CD4-positive, alpha-beta T cell treated with Interferon gamma for 1 hour (primary cell): ENCODE measurements at regions not wholly inside any gene's neighbourhood (a gene's known extent, or its start where the extent isn't known, plus 50 kb on each side); places are given as distances from the start of the nearest gene placed in this dataset.

Experiments
- DNase-seq: peaks from one replicate; pipeline ENCODE4 v3.0.0-alpha.2; 2020

DNA sequence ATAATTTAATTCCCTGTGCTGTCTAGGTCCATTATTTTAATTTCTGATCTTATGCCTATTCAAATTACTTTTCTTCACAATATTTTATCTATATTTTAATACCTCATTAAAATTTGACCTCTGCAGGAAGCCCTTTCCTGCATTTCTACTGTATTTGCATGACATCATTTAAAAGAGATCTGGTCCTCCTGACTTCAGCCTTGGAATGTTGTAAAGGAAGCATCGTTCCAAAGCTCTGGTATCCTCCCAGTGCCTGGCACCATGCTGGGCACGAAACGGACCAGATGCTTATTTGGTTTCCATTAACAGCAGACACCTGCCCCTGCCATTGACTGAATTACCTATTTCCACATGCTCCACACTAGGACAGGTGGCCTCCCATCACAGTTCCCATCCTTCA lies 247.5 kb downstream of the KLF6 start:
- DNase-seq, result no peak

DNA sequence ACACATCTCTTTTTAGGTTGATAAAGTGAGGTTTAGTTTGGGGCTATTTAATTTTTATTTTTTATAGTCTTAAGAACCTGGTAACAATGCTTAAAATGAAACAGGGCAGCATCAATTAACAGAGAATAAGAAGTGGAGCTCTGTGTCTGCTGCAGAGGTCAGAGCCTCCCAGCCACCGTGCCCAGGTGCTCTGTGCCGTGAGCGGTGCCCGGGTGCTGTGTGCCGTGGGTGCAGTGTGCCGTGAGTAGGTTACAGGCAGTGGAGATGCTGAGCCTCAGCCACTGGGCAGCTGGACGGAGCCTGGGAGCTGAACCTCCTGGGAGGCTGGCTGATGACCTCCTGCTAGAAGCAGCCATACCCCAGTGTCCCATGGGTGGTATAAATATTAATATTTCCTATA lies 250.0 kb downstream of the KLF6 start:
- no peak for DNase-seq

DNA sequence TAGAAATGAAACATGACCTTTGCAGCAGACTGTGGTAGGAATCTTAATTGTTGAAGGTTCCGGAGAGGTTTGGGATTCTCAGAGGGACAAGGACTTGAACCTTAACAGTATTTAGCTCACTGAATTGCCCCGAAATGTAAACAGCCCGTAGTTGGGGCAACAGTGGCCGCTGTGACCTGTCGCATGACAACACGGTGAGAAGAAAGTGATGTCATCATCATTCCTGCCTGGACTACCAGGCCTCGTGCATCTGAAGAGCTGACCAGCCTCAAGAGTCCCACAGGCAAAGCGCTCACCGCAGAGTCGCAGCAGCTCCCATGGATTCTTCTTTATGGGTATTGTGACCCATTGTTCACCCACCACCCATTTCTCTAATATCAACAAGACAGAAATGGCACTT lies 250.6 kb downstream of the KLF6 start:
- no peak for DNase-seq

DNA sequence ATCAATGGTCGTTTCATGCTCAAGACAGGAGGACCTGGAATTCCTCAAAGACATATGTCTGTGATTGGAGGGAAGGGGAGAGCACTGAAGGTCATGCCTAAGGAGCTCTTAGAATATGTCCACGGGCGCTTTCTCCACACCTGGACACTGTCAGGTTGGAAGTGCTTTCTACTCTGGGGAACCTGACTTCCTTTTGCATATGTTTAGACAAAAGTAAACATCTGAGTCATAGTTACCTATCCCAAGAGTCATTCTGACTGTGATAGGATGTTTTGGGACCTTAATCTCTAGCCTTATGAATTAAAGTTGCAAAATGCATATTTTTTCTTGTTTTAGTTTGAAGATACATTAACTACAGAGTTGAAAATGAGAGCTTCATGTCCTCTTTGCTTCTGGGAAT lies 251.7 kb downstream of the KLF6 start:
- no peak for DNase-seq

DNA sequence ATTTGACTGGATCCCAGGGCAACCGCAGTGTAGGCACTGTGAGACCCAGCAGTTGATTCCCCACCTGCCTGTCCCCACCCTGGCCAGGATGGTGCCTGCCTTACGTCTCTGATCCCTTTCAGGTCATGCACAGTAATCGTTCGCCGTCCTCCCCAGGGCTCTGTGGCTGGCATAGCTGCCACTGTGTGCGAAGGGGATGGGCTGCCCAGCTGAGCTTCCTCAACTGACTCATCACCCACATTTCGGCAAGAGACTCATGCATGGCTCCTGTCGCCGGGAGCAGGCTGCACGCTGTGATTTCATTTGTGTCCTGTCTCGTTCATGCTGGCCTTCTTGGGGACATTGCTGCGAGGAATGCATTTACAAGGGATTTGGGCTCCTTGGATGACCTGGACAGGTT lies 252.4 kb downstream of the KLF6 start:
- DNase-seq, result no peak

DNA sequence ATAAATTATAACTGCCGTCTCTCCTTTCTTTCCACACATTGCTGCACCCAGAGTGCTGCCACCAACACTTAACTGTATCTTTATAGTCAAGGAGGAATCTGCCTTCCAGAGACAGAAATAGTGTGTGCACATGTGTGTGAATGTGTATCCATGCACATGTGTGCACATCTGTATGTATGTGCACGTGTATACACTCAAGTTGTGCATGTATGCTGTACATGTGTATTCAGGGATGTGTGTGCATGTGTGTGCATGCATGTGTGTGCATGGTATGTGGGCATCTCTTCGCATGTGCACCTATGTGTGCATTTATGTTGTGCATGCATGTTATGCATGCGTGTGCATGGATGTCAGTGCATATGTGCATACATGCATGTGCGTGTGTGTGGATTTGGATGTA lies 253.3 kb downstream of the KLF6 start:
- no peak for DNase-seq

DNA sequence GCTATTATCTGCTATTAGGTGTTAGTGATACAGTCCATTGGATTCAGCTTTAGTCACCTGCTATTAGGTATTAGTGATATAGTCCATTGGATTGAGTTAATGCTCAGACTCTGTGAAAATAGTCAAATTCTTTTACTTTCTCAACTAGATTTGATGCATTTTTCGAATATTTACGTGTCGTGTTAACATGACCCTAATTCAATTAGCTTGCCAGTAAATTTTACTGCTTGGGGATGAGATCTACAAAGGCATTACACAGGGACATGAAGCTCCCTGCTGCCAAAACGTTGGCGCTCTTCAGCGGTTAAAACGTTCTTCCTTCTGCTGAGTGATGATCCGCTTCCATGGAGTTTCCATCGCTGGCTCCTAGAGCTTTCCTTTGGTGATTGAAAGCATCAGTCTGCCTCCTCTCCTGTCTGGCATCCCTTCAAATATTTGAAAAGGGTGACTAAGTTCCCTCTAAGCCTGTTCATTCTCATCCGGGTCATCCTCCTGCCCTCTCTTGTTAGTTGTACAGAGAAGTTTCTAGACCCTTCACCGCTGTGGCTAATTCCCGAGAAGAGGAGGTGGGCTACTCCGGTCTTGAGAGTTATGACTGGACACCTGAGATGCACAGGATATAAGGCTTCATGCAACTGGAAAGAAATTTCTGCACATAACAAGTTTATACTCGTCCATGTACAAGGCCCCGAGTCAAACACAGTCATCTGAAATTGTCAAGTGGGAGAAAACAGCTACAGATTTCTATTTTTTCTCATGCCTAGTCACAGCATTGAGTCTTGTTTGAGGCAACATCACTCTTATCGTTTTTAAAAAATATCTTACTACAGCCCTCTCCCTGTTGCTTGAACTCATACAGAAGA lies 254.0 kb downstream of the KLF6 start:
- no peak for DNase-seq

DNA sequence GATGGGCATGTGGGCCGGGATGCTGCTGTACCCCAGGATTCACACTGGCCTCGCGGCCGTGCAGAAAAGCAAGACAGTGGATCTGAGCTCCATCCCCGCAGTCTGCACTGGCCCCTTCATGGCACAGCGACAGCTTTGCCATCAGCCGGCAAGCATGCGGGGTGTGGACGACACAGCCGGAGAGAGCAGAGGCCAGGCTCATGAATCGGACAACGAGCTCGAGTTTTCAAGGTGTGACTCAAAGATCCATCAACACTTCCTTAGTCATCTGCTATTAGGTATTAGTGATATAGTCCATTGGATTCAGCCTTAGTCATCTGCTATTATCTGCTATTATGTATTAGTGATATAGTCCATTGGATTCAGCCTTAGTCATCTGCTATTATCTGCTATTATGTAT lies 254.7 kb downstream of the KLF6 start:
- DNase-seq, result no peak

DNA sequence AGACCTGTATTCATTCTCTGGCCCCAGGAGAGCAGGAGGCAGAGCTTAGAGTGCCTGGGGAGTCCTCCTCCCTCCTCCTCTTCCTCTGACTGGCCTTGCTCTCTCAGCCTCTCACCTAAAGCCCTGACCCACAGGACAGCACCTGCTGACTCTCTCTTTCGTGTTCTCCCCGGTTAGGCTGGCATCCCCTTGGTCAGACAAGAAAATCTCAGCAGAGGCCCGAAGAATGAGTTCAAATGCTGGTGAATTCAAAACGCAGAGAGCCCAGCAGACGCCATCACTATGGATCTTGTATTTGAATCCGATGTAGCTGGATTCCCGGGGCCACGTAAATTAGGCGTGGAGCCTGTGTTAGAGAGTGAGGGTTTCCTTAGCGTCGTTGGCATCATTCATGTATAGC lies 255.3 kb downstream of the KLF6 start:
- no peak for DNase-seq

DNA sequence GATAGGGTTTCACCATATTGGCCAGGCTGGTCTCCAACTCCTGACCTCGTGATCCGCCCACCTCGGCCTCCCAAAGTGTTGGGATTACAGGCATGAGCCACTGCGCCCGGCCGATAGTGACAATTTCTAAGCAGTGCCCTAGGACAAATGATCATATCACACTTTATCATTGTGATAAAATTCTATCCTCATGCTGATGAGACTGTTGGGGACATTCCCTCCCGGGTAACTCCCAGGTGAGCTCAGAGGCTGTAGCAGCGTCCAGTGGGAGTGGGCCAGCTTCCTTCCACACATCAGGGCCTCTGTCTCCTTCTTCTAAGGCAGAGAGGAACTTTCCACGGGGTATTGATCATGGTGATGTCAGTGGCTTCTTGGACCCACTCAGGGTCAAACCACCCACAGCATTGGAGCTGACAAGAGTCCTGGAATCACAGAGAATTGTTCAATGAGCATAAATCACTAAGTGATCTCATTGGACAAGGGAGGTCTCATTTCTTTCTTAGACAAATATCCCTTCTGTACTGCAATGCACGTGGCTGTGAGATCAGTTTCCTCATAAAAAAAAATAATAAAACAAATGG lies 256.1 kb downstream of the KLF6 start:
- DNase-seq, result no peak

DNA sequence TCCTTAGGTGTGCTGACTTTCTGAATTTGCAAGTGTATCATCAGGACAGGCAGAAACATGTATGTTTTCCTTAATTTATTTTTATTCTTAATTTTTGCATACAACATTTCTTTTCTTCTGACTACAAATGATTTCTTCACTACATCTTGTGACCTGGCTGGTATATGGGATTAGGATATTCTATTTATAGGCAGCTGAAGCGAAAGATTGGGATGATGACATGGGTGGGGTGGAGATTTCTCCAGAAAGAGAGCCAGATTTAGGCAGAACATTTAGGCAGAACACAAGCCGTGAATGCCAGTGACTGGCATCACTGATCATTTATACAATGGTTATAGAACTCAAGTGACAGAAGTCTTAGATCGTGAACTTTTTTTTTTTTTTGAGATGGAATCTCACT lies 256.7 kb downstream of the KLF6 start:
- DNase-seq, result no peak

DNA sequence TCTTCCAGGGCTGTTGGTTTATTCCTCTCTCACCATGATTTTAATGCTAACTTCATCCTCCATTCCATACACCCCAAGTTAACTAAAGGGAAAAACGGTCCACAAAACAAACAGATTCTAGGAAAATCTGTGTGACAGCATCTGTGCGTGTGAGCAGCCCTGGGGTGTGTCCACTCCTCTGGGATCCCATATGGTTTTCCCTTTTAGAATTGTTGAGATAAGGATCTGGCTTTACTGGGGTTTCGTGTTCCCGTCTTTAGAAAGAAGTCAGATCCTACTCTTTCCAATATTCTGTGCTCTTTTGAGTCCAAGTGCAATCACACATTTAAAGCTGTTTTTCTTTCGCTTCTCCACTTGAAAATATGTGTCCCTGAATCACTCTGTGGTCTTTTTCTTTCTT lies 257.1 kb downstream of the KLF6 start:
- DNase-seq, result no peak

DNA sequence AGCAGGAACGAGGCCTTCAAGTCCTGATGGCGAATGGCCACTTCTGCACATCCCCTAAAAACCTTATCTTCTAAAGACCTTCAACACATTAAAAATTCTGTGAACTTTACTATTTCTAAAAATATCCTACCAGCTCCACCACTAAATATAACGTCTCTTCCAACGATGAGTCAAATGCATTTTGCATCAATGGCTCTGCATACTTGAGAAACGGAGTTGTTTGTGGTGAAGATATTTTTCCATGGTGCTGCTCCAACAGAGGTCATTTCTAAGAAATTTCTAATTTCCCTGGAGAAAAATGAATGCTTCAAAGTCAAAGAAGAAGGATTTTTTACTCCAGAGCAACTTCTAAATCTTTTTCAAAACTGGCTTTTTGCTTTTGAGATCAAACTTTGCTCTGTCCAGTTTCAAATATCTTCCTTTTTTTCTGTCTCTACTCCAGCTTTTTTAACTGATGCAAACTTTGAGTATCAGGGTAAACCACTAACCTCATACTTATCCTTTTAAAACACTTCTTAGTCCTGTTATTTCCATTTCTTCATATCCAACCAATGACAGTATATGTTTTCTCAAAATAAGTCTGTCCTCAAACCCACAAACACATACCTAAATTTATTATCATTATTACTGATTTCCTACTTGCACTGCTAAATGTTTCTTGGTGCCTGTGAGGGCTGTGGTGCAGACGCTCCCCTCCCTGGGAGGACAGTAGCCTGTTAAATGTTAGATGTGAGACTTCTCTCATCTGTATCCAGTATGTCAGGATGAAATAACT lies 258.1 kb downstream of the KLF6 start:
- no peak for DNase-seq

DNA sequence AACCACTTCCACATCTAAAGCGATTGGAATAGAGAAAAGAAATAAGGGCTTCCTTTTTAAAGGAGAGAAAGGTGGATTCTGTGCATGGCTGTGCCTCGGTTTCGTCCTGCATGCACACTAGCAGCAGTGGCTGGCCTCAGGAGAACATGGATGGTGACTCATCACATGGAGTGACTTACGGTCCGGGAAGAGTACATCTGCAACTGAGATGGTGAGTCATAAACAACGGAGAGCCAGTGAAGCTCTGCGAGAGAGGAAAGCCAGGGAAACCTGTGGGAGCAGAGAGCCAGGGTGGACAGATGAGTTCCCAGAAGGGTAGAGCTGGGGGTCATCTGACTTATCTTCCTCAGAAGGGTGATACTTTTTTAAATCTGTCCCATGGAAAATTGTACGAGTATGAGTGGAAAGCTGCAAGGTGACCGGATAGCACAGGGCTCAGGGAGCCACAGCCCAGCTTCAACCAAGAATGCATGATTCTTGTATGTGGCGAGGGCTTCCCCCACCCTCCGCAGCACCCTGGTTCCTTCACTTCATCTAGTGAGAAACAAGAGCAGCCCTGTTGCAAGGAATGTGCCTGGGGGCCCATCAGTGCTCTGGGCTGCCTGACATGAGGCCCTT lies 259.1 kb downstream of the KLF6 start:
- no peak for DNase-seq

DNA sequence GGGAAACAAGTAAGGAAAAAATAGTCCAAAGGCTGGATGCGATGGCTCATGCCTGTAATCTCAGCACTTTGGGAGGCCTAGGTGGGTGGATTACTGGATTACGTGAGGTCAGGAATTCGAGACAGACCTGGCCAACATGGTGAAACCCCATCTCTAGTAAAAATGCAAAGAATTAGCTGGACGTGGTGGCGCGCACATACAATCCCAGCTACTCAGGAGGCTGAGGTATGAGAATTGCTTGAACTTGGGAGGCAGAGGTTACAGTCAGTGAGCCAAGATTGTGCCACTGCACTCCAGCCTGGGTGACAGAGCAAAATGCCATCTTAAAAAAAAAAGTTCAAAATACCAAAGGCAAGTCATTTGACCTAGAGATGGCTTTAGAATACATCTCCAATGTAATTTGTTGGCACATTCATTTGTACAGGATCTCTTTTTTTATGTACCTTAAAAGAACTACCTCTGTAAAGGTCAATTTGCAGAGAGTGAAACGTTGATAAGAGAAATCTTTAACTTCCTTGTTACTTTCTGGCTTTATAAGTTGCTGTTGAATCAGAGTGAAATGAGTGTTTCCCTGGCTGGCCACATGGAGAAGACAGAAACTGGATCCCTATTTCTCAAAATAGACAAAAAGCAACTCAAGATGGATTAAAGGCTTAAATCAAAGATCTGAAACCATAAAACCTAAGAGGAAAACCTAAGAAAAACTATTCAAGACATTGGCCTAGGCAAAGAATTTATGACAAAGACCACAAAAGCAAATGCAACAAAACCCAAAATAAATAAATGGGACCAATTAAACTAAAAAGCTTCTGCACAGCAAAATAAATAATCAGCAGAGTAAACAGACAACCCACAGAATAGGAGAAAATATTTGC lies 260.7 kb downstream of the KLF6 start:
- DNase-seq, result no peak

DNA sequence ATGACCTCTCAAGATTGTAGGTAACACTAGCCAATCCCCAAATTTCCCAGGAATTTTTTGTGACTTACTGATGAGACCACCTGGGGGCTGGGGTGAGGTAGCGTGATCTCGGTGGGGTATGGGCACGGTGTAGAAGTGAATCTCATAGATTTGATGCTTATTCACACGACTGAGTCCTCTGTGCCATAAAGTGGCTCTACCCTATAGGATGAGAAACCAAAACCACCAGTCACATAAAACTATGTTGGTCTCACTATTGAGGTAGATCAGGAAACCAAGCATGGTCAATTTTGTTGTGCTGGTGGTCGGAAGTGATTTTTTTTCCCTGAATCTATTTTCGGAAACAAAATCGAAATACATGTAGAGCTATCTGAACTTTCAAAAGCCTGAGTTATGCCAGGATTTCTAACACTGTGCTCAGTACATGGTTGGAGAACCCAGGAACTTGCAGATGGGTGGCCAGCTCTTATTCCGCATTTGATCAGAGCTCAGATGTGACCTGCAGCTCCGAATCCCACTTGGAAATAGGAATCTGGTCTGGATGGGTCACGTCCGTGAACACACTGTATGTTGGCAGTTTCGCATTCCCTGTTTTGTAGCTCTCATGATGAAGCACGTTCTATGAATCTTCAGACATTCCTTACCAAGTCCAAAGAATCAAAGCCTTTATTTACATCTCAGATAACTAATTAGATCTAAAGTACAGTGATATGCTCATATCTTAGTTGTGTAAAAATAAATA lies 261.5 kb downstream of the KLF6 start:
- DNase-seq, result no peak

DNA sequence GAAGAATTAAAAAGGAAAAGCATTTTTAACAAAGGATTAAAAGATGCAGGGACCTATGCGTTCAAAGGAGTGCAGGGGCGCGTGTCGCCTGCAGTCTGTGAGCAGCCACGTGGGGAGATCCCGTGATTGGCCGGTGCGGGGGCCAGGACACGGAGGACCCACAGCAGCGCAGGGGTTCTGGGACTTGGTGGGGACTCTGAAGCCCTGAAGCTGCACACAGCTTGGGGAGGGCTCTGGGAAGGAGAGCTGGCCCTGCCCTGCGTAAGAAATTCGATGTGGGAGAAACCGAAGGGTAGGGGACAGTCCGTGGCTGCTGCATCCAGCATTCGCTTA lies 268.1 kb downstream of the KLF6 start:
- no peak for DNase-seq

DNA sequence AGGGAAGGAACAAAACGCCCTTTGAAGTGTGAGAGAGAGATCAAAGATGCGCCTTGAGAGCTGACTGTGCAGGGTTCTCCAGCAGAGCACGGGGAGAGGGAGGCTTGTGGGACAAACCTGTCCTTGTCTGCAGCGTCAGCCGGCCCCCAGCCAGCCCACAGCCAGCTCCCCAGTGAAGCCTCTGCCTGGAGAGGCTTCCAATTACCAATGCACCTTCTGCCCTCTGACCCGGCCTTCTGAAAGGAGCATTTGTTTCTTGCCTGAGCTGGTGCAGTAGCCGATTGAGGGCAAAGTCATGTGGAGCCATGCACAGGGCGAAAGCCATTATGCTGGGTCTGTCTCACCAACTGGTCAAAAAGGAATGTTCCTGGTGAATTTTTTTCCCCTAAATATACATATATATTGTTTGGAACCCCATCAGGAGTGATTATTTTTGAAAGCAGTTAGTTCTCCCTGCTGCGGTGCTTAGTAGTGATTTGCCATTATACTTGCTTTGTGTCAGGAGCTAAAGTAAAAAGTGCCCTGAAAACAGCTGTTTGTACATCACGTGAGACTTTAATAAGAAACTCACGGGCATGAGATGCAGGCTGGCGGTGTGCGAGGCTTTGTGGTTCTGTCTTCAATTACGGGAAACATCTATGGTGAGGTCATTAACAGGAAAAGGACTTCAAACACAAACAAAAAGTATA lies 268.6 kb downstream of the KLF6 start:
- no peak for DNase-seq

DNA sequence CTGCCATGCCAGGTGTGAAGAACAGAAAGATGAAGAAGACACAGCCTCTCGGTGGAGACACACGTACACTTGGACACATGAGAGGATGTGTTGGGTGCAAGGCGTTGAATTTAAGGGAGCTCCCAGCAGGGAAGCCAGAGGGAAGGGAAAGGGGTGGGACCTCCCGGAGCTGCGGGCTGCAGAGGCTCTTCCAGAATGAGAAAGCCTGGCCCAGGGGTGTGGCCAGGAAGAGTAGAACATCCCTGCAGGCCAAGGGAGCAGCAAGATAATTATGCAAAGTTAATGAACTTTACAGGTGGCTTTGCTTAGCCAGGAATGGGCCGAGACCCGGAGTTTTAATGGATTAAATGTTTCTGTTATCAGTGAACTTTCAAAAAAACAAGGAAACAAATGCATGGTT lies 270.3 kb downstream of the KLF6 start:
- DNase-seq, result no peak

DNA sequence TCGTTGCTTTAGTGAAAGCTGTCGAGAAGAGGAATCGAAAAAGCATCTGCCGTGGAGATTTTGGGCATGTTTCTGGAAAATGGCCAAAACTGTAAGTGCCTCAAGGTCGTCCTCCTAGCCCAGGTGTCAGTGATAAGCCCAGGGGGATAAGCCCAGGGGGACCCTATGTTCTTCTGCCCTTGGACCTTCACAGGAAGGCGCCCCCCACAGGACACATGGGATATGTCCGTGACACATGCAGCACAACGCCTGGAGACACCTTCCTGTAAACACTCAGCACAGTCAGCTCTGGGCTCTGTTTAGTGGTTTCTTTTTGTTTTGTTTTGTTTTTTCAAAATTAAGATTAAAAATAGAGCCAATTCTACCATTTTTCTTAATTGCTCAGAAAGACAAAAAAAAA lies 272.7 kb downstream of the KLF6 start:
- DNase-seq, result no peak

DNA sequence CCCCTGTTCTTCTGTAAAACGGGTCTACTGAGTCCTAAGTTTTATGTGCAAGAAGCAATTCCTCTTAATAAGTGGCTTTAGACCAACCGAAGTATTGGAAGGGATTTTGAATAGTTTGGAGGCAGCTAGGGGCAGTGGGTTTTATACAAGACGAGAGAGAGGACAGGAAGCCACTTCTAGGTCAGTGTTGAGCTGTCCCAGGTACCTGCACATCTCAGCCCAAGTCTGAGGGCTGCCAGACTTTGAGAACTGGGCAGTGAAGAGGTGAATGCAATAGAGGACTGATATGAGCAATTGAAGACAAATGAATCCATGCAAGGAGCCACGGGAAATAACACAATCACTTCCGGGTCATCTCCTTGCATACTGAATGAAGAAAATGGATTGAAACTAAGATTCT lies 273.5 kb downstream of the KLF6 start:
- DNase-seq, result no peak
